SK-N-SH (cell line): ENCODE measurements at regions not wholly inside any gene's neighbourhood (a gene's known extent, or its start where the extent isn't known, plus 50 kb on each side); places are given as distances from the start of the nearest gene placed in this dataset.

Experiments used
- CTCF ChIA-PET: fragments of 300-600, 350-600 bp; formaldehyde crosslinking; extraction: SDS; loops from one replicate; lab custom pipeline; 2021; lab: Yijun Ruan, JAX
- POLR2A ChIA-PET: fragments of 350-600 bp; sonication (Branson Sonifier 250); formaldehyde crosslinking; extraction: SDS; loops from one replicate; lab custom pipeline; 2020; ENCODE audit warnings: antibody characterized with exemption, inconsistent platforms; lab: Yijun Ruan, JAX
- DNase-seq: peaks from one replicate; pipeline ENCODE4 v3.0.0; 2012
- H2AFZ ChIP-seq: fragments of 200-600 bp; sonication (generic); 2 replicates; pipeline ENCODE4 v1.8.1; 2016; ENCODE audit warnings: antibody characterized with exemption, mild to moderate bottlenecking, low read depth
- H3F3A ChIP-seq: fragments of 200-600 bp; sonication (generic); replicated peaks from 2 replicates; pipeline ENCODE3; 2016; ENCODE audit warnings: antibody characterized with exemption, mild to moderate bottlenecking; ENCODE audit not compliant: insufficient read depth
- H3K27ac ChIP-seq, 2 experiments: fragments of 200-500 bp in 1 of 2; fragments of 200-600 bp in 1 of 2; sonication (Bioruptor generic) in 1 of 2; sonication (generic), shearing (Covaris generic) in 1 of 2; 2 replicates each; pipeline versions ENCODE4 v1.5.1 to v1.6.1; 2014 to 2016; ENCODE audit warnings: low read depth in 2 of 2, inconsistent platforms in 1 of 2, low read length in 1 of 2, mild to moderate bottlenecking in 1 of 2, mixed read lengths in 1 of 2
- H3K27me3 ChIP-seq: fragments of 200-600 bp; sonication (generic), shearing (Covaris generic); 2 replicates; pipeline ENCODE4 v1.6.1; 2016; ENCODE audit warnings: mixed run types; ENCODE audit not compliant: insufficient read depth
- H3K36me3 ChIP-seq, 2 experiments: fragments of 200-500 bp in 1 of 2; fragments of 200-600 bp in 1 of 2; sonication (Bioruptor generic) in 1 of 2; sonication (generic) in 1 of 2; replicated peaks in 1 of 2; 2 replicates each; pipeline versions ENCODE3 to v1.5.1; 2014 to 2016; ENCODE audit warnings: low read length in 1 of 2, mild to moderate bottlenecking in 1 of 2; ENCODE audit not compliant: insufficient read depth in 2 of 2, control insufficient read depth in 1 of 2
- H3K4me1 ChIP-seq, 2 experiments: fragments of 200-500 bp in 1 of 2; fragments of 200-600 bp in 1 of 2; sonication (Bioruptor generic) in 1 of 2; sonication (generic), shearing (Covaris generic) in 1 of 2; 2 replicates each; pipeline versions ENCODE4 v1.5.1 to v1.6.1; 2014 to 2016; ENCODE audit warnings: low read depth in 1 of 2, low read length in 1 of 2, mixed run types in 1 of 2; ENCODE audit not compliant: insufficient read depth in 2 of 2, control insufficient read depth in 1 of 2
- H3K4me2 ChIP-seq: fragments of 200-600 bp; sonication (generic), shearing (Covaris generic); 2 replicates; pipeline ENCODE4 v1.6.1; 2017; ENCODE audit warnings: mixed run types
- H3K4me3 ChIP-seq, 2 experiments: fragments of 200-500 bp in 1 of 2; fragments of 200-600 bp in 1 of 2; sonication (Bioruptor generic) in 1 of 2; sonication (generic), shearing (Covaris generic) in 1 of 2; 2 replicates each; pipeline versions ENCODE4 v1.5.1 to v1.8.1; 2014 to 2016; ENCODE audit warnings: low read depth in 2 of 2, inconsistent platforms in 1 of 2, low read length in 1 of 2, mild to moderate bottlenecking in 1 of 2, mixed read lengths in 1 of 2, moderate library complexity in 1 of 2
- H3K79me2 ChIP-seq: fragments of 200-600 bp; sonication (generic); 2 replicates; pipeline ENCODE4 v1.8.1; 2017; ENCODE audit warnings: mild to moderate bottlenecking; ENCODE audit not compliant: insufficient read depth
- H3K9ac ChIP-seq: fragments of 200-600 bp; sonication (generic); 2 replicates; pipeline ENCODE4 v1.6.1; 2017; ENCODE audit warnings: mixed run types
- H3K9me2 ChIP-seq: fragments of 200-600 bp; sonication (generic); 2 replicates; pipeline ENCODE4 v1.6.1; 2017; ENCODE audit warnings: mixed run types
- H3K9me3 ChIP-seq: fragments of 200-600 bp; sonication (generic); 2 replicates; pipeline ENCODE4 v1.6.1; 2017; ENCODE audit warnings: mixed run types, mild to moderate bottlenecking, moderate library complexity
- H4K20me1 ChIP-seq: fragments of 200-600 bp; sonication (generic); 2 replicates; pipeline ENCODE4 v1.6.1; 2017; ENCODE audit warnings: mild to moderate bottlenecking, mixed run types; ENCODE audit not compliant: insufficient read depth
- CHD2 ChIP-seq: fragments of 150-350 bp; IDR thresholded peaks from 2 replicates; pipeline ENCODE4 v1.6.1; 2018; ENCODE audit warnings: low read length; ENCODE audit not compliant: partially characterized antibody
- ELF1 ChIP-seq: IDR thresholded peaks from 2 replicates; pipeline ENCODE4 v1.4.0; 2012
- EP300 ChIP-seq, 2 experiments: IDR thresholded peaks; 2 replicates each; pipeline versions ENCODE4 v1.4.0 to v1.6.1; 2012; ENCODE audit warnings: borderline replicate concordance in 1 of 2, low read depth in 1 of 2, low read length in 1 of 2
- FOSL2 ChIP-seq: IDR thresholded peaks from 2 replicates; pipeline ENCODE4 v1.4.0; 2012; ENCODE audit warnings: low read depth, mild to moderate bottlenecking, moderate library complexity, borderline replicate concordance
- FOXJ3 ChIP-seq: sonication (generic); formaldehyde crosslinking; IDR thresholded peaks from 2 replicates; pipeline ENCODE4 v1.5.1; 2020; ENCODE audit warnings: mild to moderate bottlenecking, missing genetic modification reagents
- MAX ChIP-seq: IDR thresholded peaks from 2 replicates; pipeline ENCODE4 v1.4.0; 2012; ENCODE audit warnings: low read depth
- MEF2A ChIP-seq: IDR thresholded peaks from 2 replicates; pipeline ENCODE4 v1.4.0; 2012; ENCODE audit warnings: low read depth, borderline replicate concordance
- NRF1 ChIP-seq: IDR thresholded peaks from 2 replicates; pipeline ENCODE4 v1.6.1; 2012; ENCODE audit warnings: low read depth, mild to moderate bottlenecking, low read length
- PBX3 ChIP-seq: IDR thresholded peaks from 2 replicates; pipeline ENCODE4; 2012
- POLR2AphosphoS5 ChIP-seq: IDR thresholded peaks from 2 replicates; pipeline ENCODE4 v1.6.1; 2012; ENCODE audit warnings: low read depth, low read length
- RAD21 ChIP-seq: IDR thresholded peaks from 2 replicates; pipeline ENCODE4 v1.6.1; 2012; ENCODE audit warnings: mild to moderate bottlenecking, low read length
- RCOR1 ChIP-seq: fragments of 150-350 bp; IDR thresholded peaks from 2 replicates; pipeline ENCODE4 v1.6.1; 2017; ENCODE audit warnings: antibody characterized with exemption, low read length
- RFX5 ChIP-seq: IDR thresholded peaks from 2 replicates; pipeline ENCODE4 v1.6.1; 2012; ENCODE audit warnings: mild to moderate bottlenecking, improper control_type of control experiment, low read length
- RXRA ChIP-seq: IDR thresholded peaks from 2 replicates; pipeline ENCODE4 v1.4.0; 2012; ENCODE audit warnings: low read depth, mild to moderate bottlenecking, borderline replicate concordance
- SMC3 ChIP-seq: IDR thresholded peaks from 2 replicates; pipeline ENCODE4 v1.6.1; 2012; ENCODE audit warnings: low read depth, low read length, improper control_type of control experiment
- TAF1 ChIP-seq: IDR thresholded peaks from 2 replicates; pipeline ENCODE4 v1.6.1; 2012; ENCODE audit warnings: low read depth, mild to moderate bottlenecking, low read length, moderate library complexity, borderline replicate concordance
- TCF12 ChIP-seq: IDR thresholded peaks from 2 replicates; pipeline ENCODE4 v1.4.0; 2012
- TEAD4 ChIP-seq: IDR thresholded peaks from 2 replicates; pipeline ENCODE4 v1.4.0; 2012; ENCODE audit warnings: mild to moderate bottlenecking, borderline replicate concordance; ENCODE audit not compliant: insufficient read depth
- YY1 ChIP-seq: IDR thresholded peaks from 2 replicates; pipeline ENCODE4 v1.4.0; 2012; ENCODE audit warnings: low read depth, mild to moderate bottlenecking
- ZBTB33 ChIP-seq: IDR thresholded peaks from 2 replicates; pipeline ENCODE4 v1.4.0; 2012; ENCODE audit warnings: low read depth, borderline replicate concordance
- WGBS: methylation state at CpG from one replicate; pipeline ENCODE4 v1.1.6; 2017; ENCODE audit warnings: low lambda C conversion rate; 5-methylcytosine and 5-hydroxymethylcytosine counted together
- TF ChIP-seq, protein P1 (sequence below): fragments of 150-350 bp; IDR thresholded peaks from 2 replicates; pipeline ENCODE4 v1.6.1; 2016; ENCODE audit warnings: mild to moderate bottlenecking, low read depth, low read length
- TF ChIP-seq, protein P2 (sequence below): fragments of 200-600 bp; sonication (generic); IDR thresholded peaks from 2 replicates; pipeline ENCODE4 v1.6.1; 2017; ENCODE audit warnings: antibody characterized with exemption, mild to moderate bottlenecking, moderate library complexity

- no peak overlapping the region for H2AFZ ChIP-seq
- no peak for DNase-seq
- H3K36me3 ChIP-seq = no peaks in the 10 kb centered on the region
- H3K4me3 ChIP-seq = no peak overlapping the region
- no peaks in the 10 kb centered on the region for H4K20me1 ChIP-seq
- no peak overlapping the region for H3K4me2 ChIP-seq
- ChIA-PET CTCF (no interaction called here), POLR2A (no interaction called here)
- H3K9ac ChIP-seq = no peak overlapping the region
- H3K27me3 ChIP-seq = no peaks in the 10 kb centered on the region
- H3K79me2 ChIP-seq = no peaks in the 10 kb centered on the region
- TF ChIP-seq FOSL2 (no peak), POLR2AphosphoS5 (no peak), EP300 (IDR thresholded peaks at IDR 0.05; ENCODE audit: borderline replicate concordance in 1 of 2, low read depth in 1 of 2, low read length in 1 of 2) (no peak), ZBTB33 (no peak), YY1 (no peak), RCOR1 (no peak), RAD21 (no peak), TCF12 (no peak), MAX (no peak)
- TF ChIP-seq, protein P1, sequence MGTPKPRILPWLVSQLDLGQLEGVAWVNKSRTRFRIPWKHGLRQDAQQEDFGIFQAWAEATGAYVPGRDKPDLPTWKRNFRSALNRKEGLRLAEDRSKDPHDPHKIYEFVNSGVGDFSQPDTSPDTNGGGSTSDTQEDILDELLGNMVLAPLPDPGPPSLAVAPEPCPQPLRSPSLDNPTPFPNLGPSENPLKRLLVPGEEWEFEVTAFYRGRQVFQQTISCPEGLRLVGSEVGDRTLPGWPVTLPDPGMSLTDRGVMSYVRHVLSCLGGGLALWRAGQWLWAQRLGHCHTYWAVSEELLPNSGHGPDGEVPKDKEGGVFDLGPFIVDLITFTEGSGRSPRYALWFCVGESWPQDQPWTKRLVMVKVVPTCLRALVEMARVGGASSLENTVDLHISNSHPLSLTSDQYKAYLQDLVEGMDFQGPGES = no peak
- H3K9me3 ChIP-seq = no peaks in the 10 kb centered on the region
- no peak overlapping the region for H3K27ac ChIP-seq
- H3F3A ChIP-seq = no peaks in the 10 kb centered on the region
- no peaks in the 10 kb centered on the region; a peak in 1 of 4 replicates for H3K4me1 ChIP-seq
- H3K9me2 ChIP-seq = no peaks in the 10 kb centered on the region
These were observed 870.3 kb upstream of the MIR17HG start for GRCh38 chr13:90477216-90477615.

DNA sequence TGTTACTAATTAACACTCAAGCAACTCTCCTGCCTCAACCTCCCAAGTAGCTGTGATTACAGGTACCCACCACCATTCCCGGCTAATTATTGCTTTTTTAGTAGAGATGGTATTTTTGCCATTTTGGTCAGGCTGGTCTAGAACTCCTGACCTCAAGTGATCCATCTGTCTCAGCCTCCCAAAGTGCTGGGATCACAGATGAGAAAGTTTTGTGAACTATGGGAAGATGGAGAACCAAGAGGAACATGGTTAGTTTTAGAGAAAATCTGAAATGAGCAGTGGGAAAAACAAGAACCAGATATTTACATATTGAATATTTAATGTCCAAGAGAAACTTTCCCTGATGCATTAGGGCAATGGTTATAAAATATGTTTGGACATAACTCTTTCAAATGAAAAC is 863.6 kb upstream of the MIR17HG start:
- H3F3A ChIP-seq = no peaks in the 10 kb centered on the region
- H3K79me2 ChIP-seq = no peaks in the 10 kb centered on the region
- WGBS = 95% methylated on average over 1 of the region's 1 CpG
- TF ChIP-seq RFX5 (no peak), TAF1 (no peak), SMC3 (no peak), POLR2AphosphoS5 (no peak), PBX3 (no peak), RXRA (no peak), EP300 (IDR thresholded peaks at IDR 0.05; ENCODE audit: borderline replicate concordance in 1 of 2, low read depth in 1 of 2, low read length in 1 of 2) (no peak), RAD21 (no peak), TCF12 (no peak), TEAD4 (no peak), FOXJ3 (no peak), CHD2 (no peak), NRF1 (no peak), ELF1 (no peak), MEF2A (no peak)
- TF ChIP-seq, protein P2, sequence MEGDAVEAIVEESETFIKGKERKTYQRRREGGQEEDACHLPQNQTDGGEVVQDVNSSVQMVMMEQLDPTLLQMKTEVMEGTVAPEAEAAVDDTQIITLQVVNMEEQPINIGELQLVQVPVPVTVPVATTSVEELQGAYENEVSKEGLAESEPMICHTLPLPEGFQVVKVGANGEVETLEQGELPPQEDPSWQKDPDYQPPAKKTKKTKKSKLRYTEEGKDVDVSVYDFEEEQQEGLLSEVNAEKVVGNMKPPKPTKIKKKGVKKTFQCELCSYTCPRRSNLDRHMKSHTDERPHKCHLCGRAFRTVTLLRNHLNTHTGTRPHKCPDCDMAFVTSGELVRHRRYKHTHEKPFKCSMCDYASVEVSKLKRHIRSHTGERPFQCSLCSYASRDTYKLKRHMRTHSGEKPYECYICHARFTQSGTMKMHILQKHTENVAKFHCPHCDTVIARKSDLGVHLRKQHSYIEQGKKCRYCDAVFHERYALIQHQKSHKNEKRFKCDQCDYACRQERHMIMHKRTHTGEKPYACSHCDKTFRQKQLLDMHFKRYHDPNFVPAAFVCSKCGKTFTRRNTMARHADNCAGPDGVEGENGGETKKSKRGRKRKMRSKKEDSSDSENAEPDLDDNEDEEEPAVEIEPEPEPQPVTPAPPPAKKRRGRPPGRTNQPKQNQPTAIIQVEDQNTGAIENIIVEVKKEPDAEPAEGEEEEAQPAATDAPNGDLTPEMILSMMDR = no peak
- TF ChIP-seq, protein P1 = no peak

More for the DNA sequence above, 863.6 kb upstream of the MIR17HG start:
- Histone ChIP-seq H4K20me1 (no peaks in the 10 kb centered on the region), H3K9ac (no peak overlapping the region), H3K9me3 (no peaks in the 10 kb centered on the region), H3K27ac (no peak overlapping the region), H2AFZ (no peak overlapping the region), H3K4me1 (0 out of 4 replicates have a peak, but pooled peaks cover 0 to 3% of the 10 kb centered on the region in 2 experiments), H3K36me3 (no peaks in the 10 kb centered on the region), H3K4me3 (no peak overlapping the region), H3K27me3 (no peaks in the 10 kb centered on the region), H3K4me2 (no peak overlapping the region), H3K9me2 (no peaks in the 10 kb centered on the region)
- DNase-seq = no peak
- POLR2A ChIA-PET = no interaction called here
- CTCF ChIA-PET = no interaction called here
